ENCODE measurements at regions not wholly inside any gene's neighbourhood (a gene's known extent, or its start where the extent isn't known, plus 50 kb on each side); places are given as distances from the start of the nearest gene placed in this dataset.

- no peak for DNase-seq
Measured at GRCh38 chr1:116851846-116852245, 57.9 kb upstream of the PTGFRN start.

DNA sequence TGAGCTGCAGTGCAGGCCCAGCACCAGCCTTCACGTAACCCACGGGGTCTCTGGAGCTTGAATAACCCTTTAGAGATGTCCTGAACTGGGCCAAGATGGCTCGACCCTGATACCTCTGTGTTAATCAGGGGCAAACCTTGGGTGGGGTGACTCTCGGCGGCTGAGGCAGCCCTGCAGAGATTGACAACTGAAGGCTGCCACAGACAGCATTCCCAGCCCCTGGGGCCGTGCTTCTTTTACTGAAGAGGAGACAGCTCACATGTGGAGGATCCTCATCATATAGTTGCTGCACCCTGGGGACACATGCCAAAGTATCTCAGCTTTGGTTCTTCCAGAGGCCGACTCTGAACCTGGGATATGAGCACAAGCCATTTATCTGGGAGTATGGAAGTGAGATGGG lies 57.3 kb upstream of the PTGFRN start:
- no peak for DNase-seq

DNA sequence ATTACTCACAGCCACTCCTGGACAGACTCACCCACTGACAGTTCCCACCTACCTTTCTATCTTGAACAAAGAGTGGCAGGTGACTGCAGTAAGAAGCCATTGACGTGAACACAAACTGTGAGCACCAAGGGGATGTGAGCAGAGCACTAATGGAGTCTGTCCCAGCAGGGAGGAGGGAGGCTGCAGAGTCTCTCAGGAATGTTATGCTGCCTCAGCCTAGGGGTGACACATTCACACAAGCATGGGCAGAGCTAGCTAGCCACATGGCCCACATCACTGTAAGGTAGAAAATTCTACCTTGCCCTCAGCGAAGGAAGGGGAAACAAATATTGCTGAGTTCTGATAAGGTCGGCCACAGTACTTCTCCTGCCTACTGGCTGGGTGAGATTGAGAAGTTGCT lies 56.8 kb upstream of the PTGFRN start:
- no peak for DNase-seq

DNA sequence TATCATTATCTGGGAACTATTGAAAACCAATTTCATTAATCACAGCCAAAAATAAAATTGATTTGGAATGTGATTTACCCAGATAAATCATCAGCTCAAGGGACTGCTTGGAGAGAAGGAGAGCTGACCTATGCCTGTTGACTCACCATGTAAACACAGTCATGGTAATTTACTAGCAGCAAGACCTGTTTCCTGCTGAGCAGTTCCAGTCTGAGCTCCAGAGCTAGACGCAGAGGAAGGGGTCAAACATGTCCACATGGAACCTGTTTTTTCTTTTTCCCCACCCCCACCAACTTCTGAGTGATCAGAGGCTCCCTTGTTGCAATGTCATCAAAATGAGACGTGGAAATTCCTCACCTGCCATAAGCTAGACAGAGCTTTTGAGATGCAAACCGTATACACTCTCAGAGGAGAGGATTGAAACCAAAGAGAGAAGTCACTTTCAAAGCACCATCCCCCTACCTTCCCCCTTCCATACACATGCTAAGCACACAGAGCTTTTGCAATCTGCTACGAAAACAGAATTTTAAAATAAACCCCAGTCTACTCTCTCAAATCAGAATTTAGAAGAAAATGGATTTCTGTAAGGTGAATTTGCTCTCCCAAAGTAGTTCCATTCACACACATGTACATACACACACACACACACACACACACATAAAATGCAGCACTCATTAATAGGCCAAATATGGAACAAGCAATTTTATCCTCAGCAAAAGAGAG lies 55.9 kb upstream of the PTGFRN start:
- no peak for DNase-seq

GRCh38 chr1:116854403-116854690 lies 55.4 kb upstream of the PTGFRN start:
- no peak for DNase-seq

DNA sequence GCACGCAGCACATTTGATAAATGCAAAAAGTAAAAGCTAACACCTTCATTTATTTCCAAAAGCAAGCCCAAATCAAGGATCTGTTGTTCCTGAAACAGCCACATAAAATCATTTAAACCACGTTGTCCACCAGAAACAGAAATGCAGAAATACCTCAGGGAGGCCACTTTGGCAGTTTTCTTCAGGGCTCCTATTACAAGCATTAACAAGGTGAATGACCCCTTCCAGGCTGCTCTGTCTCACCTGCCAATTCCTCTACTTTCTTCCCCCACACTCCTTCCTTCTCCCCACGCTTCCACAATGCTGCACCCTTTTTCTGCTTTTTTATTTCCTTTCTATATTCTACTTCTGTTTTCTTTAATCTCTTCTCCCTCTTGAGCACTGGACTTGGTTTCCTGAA lies 55.0 kb upstream of the PTGFRN start:
- DNase-seq = no peak

DNA sequence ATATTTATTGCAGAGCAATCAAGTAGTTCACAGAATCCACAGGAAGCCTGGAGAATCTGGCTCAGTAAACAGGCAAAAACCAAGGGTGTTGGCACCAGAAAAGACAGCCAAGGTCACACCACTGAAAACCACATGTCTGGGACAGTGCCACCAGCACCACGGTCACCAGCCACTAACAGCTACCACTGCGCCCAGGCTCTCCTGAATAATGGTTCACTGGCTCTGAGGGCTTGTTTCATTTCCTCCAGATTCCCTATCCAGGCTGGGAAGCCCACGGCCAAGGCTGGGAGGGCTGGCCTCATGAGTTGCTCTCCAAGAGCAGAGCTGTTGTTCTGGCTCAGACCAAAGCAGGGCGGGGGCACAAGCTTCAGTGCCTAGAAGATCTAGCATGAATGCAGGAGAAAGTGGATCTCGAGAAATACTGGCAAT lies 54.5 kb upstream of the PTGFRN start:
- no peak for DNase-seq

DNA sequence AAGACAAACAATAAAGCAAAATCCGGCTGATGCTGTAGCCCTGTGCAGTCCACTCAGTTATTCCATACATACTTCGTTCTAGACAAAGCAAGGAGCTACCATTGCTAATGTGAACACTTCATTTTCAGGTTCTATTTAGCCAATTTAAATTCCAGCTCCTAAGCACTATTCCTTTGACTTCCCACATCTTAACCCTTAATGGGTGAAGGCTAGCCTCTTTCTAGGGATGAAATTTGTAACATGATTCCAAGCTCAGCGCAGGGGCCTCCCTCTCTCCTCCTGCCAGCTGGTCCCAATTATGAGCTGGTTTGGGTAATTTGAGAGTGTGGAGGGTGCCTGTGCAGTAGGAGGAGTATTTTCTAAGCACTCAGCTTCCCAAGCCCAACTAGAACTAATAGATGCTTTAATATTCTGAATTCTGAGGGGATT lies 53.9 kb upstream of the PTGFRN start:
- no peak for DNase-seq

- no peak for DNase-seq
Measured at GRCh38 chr1:116856312-116856711, 53.4 kb upstream of the PTGFRN start.

- DNase-seq = no peak
Measured at GRCh38 chr1:116857092-116857491, 52.6 kb upstream of the PTGFRN start.
